Osteoblast (primary cell): ENCODE measurements at regions not wholly inside any gene's neighbourhood (a gene's known extent, or its start where the extent isn't known, plus 50 kb on each side); places are given as distances from the start of the nearest gene placed in this dataset.

Source experiments
- DNase-seq: peaks from one replicate; pipeline ENCODE4 v3.0.0; 2011; ENCODE audit warnings: low spot score, mixed read lengths; ENCODE audit not compliant: insufficient read length; ENCODE audit errors: missing footprints
- H2AFZ ChIP-seq: 2 replicates; pipeline ENCODE4 v1.6.0; 2011; ENCODE audit warnings: mild to moderate bottlenecking, low read length
- H3K27ac ChIP-seq: 2 replicates; pipeline ENCODE4 v1.5.1; 2011; ENCODE audit warnings: mild to moderate bottlenecking, low read depth, low read length, moderate library complexity
- H3K27me3 ChIP-seq: 2 replicates; pipeline ENCODE4 v1.6.0; 2012; ENCODE audit warnings: mild to moderate bottlenecking, control low read depth, inconsistent platforms, low read length, moderate library complexity; ENCODE audit not compliant: insufficient read depth
- H3K36me3 ChIP-seq: 2 replicates; pipeline ENCODE4 v1.5.1; 2011; ENCODE audit warnings: mild to moderate bottlenecking, low read length, control low read depth, moderate library complexity; ENCODE audit not compliant: insufficient read depth
- H3K4me1 ChIP-seq: 2 replicates; pipeline ENCODE4 v1.5.1; 2011; ENCODE audit warnings: mild to moderate bottlenecking, low read length, control low read depth, moderate library complexity; ENCODE audit not compliant: insufficient read depth
- H3K4me2 ChIP-seq: 2 replicates; pipeline ENCODE4 v1.6.0; 2011; ENCODE audit warnings: mild to moderate bottlenecking, low read length; ENCODE audit not compliant: insufficient read depth
- H3K4me3 ChIP-seq: fragments of 200-600 bp; sonication (generic); 3 replicates; pipeline ENCODE4 v1.5.1; 2012; ENCODE audit warnings: mild to moderate bottlenecking, low read length, inconsistent platforms; ENCODE audit not compliant: insufficient read depth
- H3K79me2 ChIP-seq: 2 replicates; pipeline ENCODE4 v1.6.0; 2012; ENCODE audit warnings: mild to moderate bottlenecking, low read length, control low read depth, inconsistent platforms; ENCODE audit not compliant: insufficient read depth
- H3K9me3 ChIP-seq: 2 replicates; pipeline ENCODE4 v1.5.1; 2011; ENCODE audit warnings: low read depth, low read length, control low read depth
- H4K20me1 ChIP-seq: 2 replicates; pipeline ENCODE4 v1.6.0; 2012; ENCODE audit warnings: mild to moderate bottlenecking, low read length, control low read depth; ENCODE audit not compliant: insufficient read depth
- CTCF ChIP-seq: IDR thresholded peaks from 2 replicates; pipeline ENCODE4 v1.5.1; 2011; ENCODE audit warnings: mild to moderate bottlenecking, low read depth, low read length, moderate library complexity; ENCODE audit errors: extremely low read depth

DNA sequence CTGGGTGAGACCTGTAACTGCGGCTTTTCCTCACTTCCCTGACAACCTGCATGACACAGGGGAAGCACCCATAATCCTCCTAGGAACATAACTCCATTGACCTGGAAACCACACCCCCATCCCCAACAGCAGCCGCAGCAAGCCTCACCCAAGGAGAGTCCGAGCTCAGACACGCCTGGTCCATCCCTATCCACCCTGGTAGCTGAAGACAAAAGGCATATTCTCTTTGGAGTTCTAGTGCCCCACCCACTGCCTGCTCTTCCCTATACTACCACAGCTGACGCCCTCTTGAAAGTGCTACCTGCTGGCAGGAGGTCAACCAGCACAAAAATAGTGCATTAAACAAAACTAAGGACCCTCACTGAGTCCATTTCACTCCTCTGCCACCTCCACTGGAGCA lies 1080.9 kb upstream of the IGFBP7 start:
- TF ChIP-seq CTCF: no peak
- Histone ChIP-seq H3K36me3 (no peaks in the 10 kb centered on the region), H3K27ac (no peak overlapping the region), H3K27me3 (no peaks in the 10 kb centered on the region), H4K20me1 (no peaks in the 10 kb centered on the region), H3K9me3 (peaks cover 2% of the 10 kb centered on the region), H3K4me2 (no peak overlapping the region), H3K4me3 (no peak overlapping the region), H3K4me1 (no peaks in the 10 kb centered on the region), H2AFZ (no peak overlapping the region), H3K79me2 (no peaks in the 10 kb centered on the region)
- DNase-seq: no peak

DNA sequence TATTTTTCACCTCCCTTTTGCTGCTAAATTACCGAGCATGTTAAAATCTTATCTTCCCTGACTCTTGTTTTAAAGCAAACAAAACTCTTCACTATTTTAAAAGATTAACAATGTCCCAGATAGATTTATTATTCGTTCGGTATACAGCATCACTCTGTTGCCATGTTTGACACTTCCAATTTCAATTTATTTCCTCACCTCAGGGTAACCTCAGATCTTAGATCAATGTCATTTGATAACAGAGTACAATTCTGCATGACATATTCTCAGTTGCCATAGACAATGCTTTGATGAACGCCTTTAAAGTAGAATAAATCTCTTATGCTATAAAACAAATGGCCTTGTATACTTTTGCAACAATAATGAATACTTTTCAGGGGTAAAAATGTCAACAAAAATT lies 1078.1 kb upstream of the IGFBP7 start:
- H3K36me3 ChIP-seq: no peaks in the 10 kb centered on the region
- no peak for DNase-seq
- no peak for TF ChIP-seq CTCF
- no peak overlapping the region for H3K4me2 ChIP-seq
- H3K79me2 ChIP-seq: no peaks in the 10 kb centered on the region
- no peak overlapping the region for H3K4me3 ChIP-seq
- peaks cover 2% of the 10 kb centered on the region for H3K9me3 ChIP-seq
- no peak overlapping the region for H3K27ac ChIP-seq
- H3K27me3 ChIP-seq: no peaks in the 10 kb centered on the region
- no peaks in the 10 kb centered on the region for H4K20me1 ChIP-seq
- no peaks in the 10 kb centered on the region for H3K4me1 ChIP-seq
- H2AFZ ChIP-seq: no peak overlapping the region

- no peaks in the 10 kb centered on the region for H3K36me3 ChIP-seq
- no peak for TF ChIP-seq CTCF
- H3K4me1 ChIP-seq: no peaks in the 10 kb centered on the region
- no peaks in the 10 kb centered on the region for H4K20me1 ChIP-seq
- peaks cover 2% of the 10 kb centered on the region for H3K9me3 ChIP-seq
- no peaks in the 10 kb centered on the region for H3K27me3 ChIP-seq
- H3K4me2 ChIP-seq: no peak overlapping the region
- no peak overlapping the region for H3K4me3 ChIP-seq
- no peak overlapping the region for H2AFZ ChIP-seq
- no peak for DNase-seq
- H3K27ac ChIP-seq: no peak overlapping the region
- no peaks in the 10 kb centered on the region for H3K79me2 ChIP-seq
Observed at GRCh38 chr4:58175024-58175423, 1064.8 kb upstream of the IGFBP7 start.

DNA sequence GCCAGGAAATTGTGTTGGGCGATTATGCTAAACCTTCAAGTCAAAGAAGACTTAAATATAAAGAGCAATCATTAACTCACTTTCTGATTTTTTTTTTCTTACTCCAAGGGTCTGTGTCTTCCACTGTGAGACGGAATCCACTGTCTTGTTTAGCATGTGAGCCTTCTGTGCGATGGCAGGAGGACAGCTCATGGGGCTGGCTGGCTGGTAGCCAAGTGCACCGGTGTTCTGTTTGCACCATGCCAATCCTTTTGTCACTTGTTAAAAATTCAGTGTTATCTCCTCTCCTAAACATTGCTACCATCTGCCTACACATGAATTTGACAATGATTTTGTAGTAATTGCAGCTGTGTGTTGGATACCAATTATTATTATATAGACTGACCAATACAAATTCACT lies 1056.3 kb upstream of the IGFBP7 start:
- H4K20me1 ChIP-seq: no peaks in the 10 kb centered on the region

More for the DNA sequence above, 1056.3 kb upstream of the IGFBP7 start:
- TF ChIP-seq CTCF: no peak
- Histone ChIP-seq H3K27me3 (no peaks in the 10 kb centered on the region), H3K36me3 (no peaks in the 10 kb centered on the region), H3K4me2 (no peak overlapping the region), H2AFZ (no peak overlapping the region), H3K27ac (no peak overlapping the region), H3K4me1 (no peaks in the 10 kb centered on the region), H3K4me3 (no peak overlapping the region), H3K9me3 (no peaks in the 10 kb centered on the region), H3K79me2 (no peaks in the 10 kb centered on the region)
- no peak for DNase-seq
